PC-9 (cell line): ENCODE measurements at regions not wholly inside any gene's neighbourhood (a gene's known extent, or its start where the extent isn't known, plus 50 kb on each side); places are given as distances from the start of the nearest gene placed in this dataset.
"Not testable (repeated sequence)": the region's sequence is repeated elsewhere in the genome, so short reads cannot be mapped to it uniquely, and the experiment has no call there.

Source experiments
- BruUV-seq: library from RNA; stranded (reverse); fragments of 400-500 nt; replicated peaks from 2 replicates; lab custom pipeline; 2021; lab: Mats Ljungman, UMichigan
- CTCF ChIA-PET: fragments of 300-600 bp; sonication (Branson Sonifier 250); formaldehyde crosslinking; loops from one replicate; lab custom pipeline; 2022; ENCODE audit warnings: antibody characterized with exemption; lab: Charles Lee
- POLR2A ChIA-PET: fragments of 300-600 bp; sonication (Branson Sonifier 250); formaldehyde crosslinking; loops from one replicate; lab custom pipeline; 2022; ENCODE audit warnings: antibody characterized with exemption; ENCODE audit not compliant: unreplicated experiment; lab: Charles Lee
- DNase-seq, 2 experiments: peaks; one replicate each; pipeline versions ENCODE4 v3.0.0 to v3.0.0-alpha.2; 2015 to 2022; ENCODE audit warnings: mixed read lengths in 1 of 2
- H2AFZ ChIP-seq: fragments of 200-600 bp; sonication (generic); 2 replicates; pipeline ENCODE4 v1.8.1; 2017; ENCODE audit warnings: antibody characterized with exemption
- H3F3A ChIP-seq: fragments of 200-600 bp; sonication (generic); 2 replicates; pipeline ENCODE4 v1.8.1; 2017; ENCODE audit warnings: antibody characterized with exemption, mild to moderate bottlenecking, low read depth; ENCODE audit not compliant: insufficient read depth
- H3K27ac ChIP-seq: fragments of 200-600 bp; sonication (generic); 2 replicates; pipeline ENCODE4 v1.6.1; 2016; ENCODE audit warnings: mixed run types
- H3K27me3 ChIP-seq: fragments of 200-600 bp; sonication (generic); 2 replicates; pipeline ENCODE4 v1.6.1; 2016; ENCODE audit warnings: low read depth, mixed run types; ENCODE audit not compliant: insufficient read depth
- H3K36me3 ChIP-seq: fragments of 200-600 bp; sonication (generic); 2 replicates; pipeline ENCODE4 v1.6.1; 2016; ENCODE audit warnings: low read depth, mixed run types
- H3K4me1 ChIP-seq: fragments of 200-600 bp; sonication (generic); replicated peaks from 2 replicates; pipeline ENCODE4 v1.6.1; 2016; ENCODE audit warnings: mixed run types; ENCODE audit not compliant: insufficient read depth
- H3K4me2 ChIP-seq: fragments of 200-600 bp; sonication (generic); 2 replicates; pipeline ENCODE4 v1.6.1; 2017; ENCODE audit warnings: mixed run types
- H3K4me3 ChIP-seq: fragments of 200-600 bp; sonication (generic); 2 replicates; pipeline ENCODE4 v1.6.1; 2016; ENCODE audit warnings: mixed run types
- H3K79me2 ChIP-seq: fragments of 200-600 bp; sonication (generic); 2 replicates; pipeline ENCODE4 v1.6.1; 2017; ENCODE audit warnings: low read depth, mixed run types
- H3K9me2 ChIP-seq: fragments of 200-600 bp; sonication (generic); 2 replicates; pipeline ENCODE4 v1.8.1; 2017; ENCODE audit warnings: mild to moderate bottlenecking; ENCODE audit not compliant: insufficient read depth
- H3K9me3 ChIP-seq: fragments of 200-600 bp; sonication (generic); 2 replicates; pipeline ENCODE4 v1.8.1; 2016; ENCODE audit warnings: low read depth; ENCODE audit not compliant: insufficient read depth
- H4K20me1 ChIP-seq: fragments of 200-600 bp; sonication (generic); 2 replicates; pipeline ENCODE4 v1.8.1; 2017; ENCODE audit not compliant: insufficient read depth
- CTCF ChIP-seq: fragments of 200-600 bp; sonication (generic); conservative IDR thresholded peaks from 2 replicates; pipeline ENCODE4 v1.6.1; 2017; ENCODE audit warnings: mixed run types, antibody characterized with exemption, mild to moderate bottlenecking, moderate library complexity
- EZH2 ChIP-seq: fragments of 200-600 bp; sonication (generic); IDR thresholded peaks from 2 replicates; pipeline ENCODE4 v1.8.0; 2017; ENCODE audit warnings: antibody characterized with exemption, low read depth
- intact Hi-C: fragments of 100-400 bp; cut with micrococcal nuclease; formaldehyde crosslinking; loops from one replicate; pipeline ENCODE4 v1.10.0; 2022; ENCODE audit not compliant: unreplicated experiment

DNA sequence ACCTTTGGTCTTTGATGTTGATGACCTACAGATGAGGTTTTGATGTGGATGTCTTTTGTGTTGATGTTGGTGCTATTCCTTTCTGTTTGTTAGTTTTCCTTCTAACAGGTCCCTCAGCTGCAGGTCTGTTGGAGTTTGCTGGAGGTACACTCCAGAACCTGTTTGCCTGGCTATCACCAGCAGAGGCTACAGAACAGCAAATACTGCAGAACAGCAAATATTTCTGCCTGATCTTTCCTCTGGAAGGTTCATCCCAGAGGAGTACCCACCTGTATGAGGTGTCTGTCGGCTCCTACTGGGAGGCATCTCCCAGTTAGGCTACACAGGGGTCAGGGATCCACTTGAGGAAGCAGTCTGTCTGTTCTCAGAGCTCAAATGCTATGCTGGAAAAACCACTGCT is 694.5 kb upstream of the CDH6 start:
- Histone ChIP-seq H3F3A (no peaks in the 10 kb centered on the region), H3K9me2 (no peaks in the 10 kb centered on the region), H3K27ac (no peak overlapping the region), H4K20me1 (no peaks in the 10 kb centered on the region), H3K36me3 (no peaks in the 10 kb centered on the region), H2AFZ (no peak overlapping the region), H3K27me3 (no peaks in the 10 kb centered on the region), H3K4me1 (no peaks in the 10 kb centered on the region), H3K4me2 (no peak overlapping the region), H3K79me2 (no peaks in the 10 kb centered on the region), H3K9me3 (no peaks in the 10 kb centered on the region), H3K4me3 (no peak overlapping the region)
- ChIA-PET POLR2A (no interaction called here), CTCF (no interaction called here)
- TF ChIP-seq EZH2 (no peak), CTCF (no peak)
- no TSS peak for BruUV-seq
- no peak for DNase-seq
- intact Hi-C loops, result no loop called here

GRCh38 chr5:30498509-30498908 is 695.0 kb upstream of the CDH6 start:
- H3K79me2 ChIP-seq, H2AFZ ChIP-seq, POLR2A ChIA-PET, BruUV-seq, H4K20me1 ChIP-seq, H3K4me1 ChIP-seq, H3K9me3 ChIP-seq, DNase-seq, intact Hi-C loops, H3K9me2 ChIP-seq, H3K27me3 ChIP-seq, H3K27ac ChIP-seq, H3K4me2 ChIP-seq, H3K36me3 ChIP-seq, H3F3A ChIP-seq, H3K4me3 ChIP-seq, CTCF ChIA-PET: not testable (repeated sequence)

DNA sequence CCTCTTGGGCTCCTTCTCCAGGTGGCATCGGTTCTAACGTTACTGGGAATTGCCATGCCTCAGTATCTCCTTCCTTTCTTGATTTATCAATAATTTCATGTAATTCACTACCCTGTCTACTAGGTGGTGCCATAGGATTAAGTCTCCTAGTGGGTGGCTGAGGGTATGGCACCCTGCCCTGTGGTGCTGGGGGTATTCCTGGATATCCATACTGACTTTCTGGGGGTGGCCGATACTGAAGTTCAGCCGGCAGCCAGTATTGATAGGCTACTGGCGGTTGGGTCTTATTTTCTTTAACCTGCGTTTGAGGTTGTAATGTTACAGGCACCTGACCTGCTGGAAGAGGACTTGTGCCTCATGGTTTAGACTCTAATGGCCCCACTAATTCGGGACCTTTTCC is 699.4 kb upstream of the CDH6 start:
- BruUV-seq, CTCF ChIA-PET, POLR2A ChIA-PET, H3K4me2 ChIP-seq, H3K27me3 ChIP-seq, H3K79me2 ChIP-seq, H2AFZ ChIP-seq, H4K20me1 ChIP-seq, H3F3A ChIP-seq, DNase-seq, H3K9me2 ChIP-seq, H3K4me1 ChIP-seq, H3K4me3 ChIP-seq, H3K9me3 ChIP-seq, intact Hi-C loops, H3K27ac ChIP-seq, H3K36me3 ChIP-seq: not testable (repeated sequence)

GRCh38 chr5:30479104-30479503 is 714.4 kb upstream of the CDH6 start:
- intact Hi-C loops, result no loop called here
- no peaks in the 10 kb centered on the region for H3F3A ChIP-seq
- no peak overlapping the region for H3K4me3 ChIP-seq
- no peak for TF ChIP-seq CTCF
- no peak for TF ChIP-seq EZH2
- no TSS peak for BruUV-seq
- no peaks in the 10 kb centered on the region; the same call in 1 of the 2 replicates for H4K20me1 ChIP-seq
- H3K4me1 ChIP-seq, result no peaks in the 10 kb centered on the region
- CTCF ChIA-PET, result no interaction called here
- no peaks in the 10 kb centered on the region for H3K27me3 ChIP-seq
- DNase-seq, result no peak
- POLR2A ChIA-PET, result no interaction called here
- no peaks in the 10 kb centered on the region for H3K9me2 ChIP-seq
- no peak overlapping the region for H3K27ac ChIP-seq
- H2AFZ ChIP-seq, result no peak overlapping the region
- H3K36me3 ChIP-seq, result no peaks in the 10 kb centered on the region
- H3K9me3 ChIP-seq, result no peaks in the 10 kb centered on the region
- H3K79me2 ChIP-seq, result no peaks in the 10 kb centered on the region
- no peak overlapping the region for H3K4me2 ChIP-seq
